ENCODE measurements at regions not wholly inside any gene's neighbourhood (a gene's known extent, or its start where the extent isn't known, plus 50 kb on each side); places are given as distances from the start of the nearest gene placed in this dataset.

GRCh38 chr10:46236941-46237681, 49.7 kb upstream of the ANTXRL start:
- ATAC-seq: no peak
- Histone ChIP-seq H4K20me1 (replicated peaks; ENCODE audit: control insufficient read depth, insufficient read depth, low read length) (no peaks in the 10 kb centered on the region; the same call in 1 of the 2 replicates), H2AFZ (ENCODE audit: low read depth, low read length) (no peak overlapping the region), H3K9ac (ENCODE audit: insufficient read depth in 1 of 2, low read depth in 2 of 2, low read length in 2 of 2) (no peak overlapping the region; a peak in 1 of 4 replicates), H3K9me3 (replicated peaks; ENCODE audit: control insufficient read depth, insufficient read depth, low read depth, low read length) (no peaks in the 10 kb centered on the region), H3K4me3 (no peak overlapping the region), H3K27me3 (ENCODE audit: control insufficient read depth in 2 of 2, insufficient read depth in 2 of 2, low read length in 2 of 2) (peaks cover 0 to 38% of the 10 kb centered on the region in 2 experiments; a peak in 3 of 5 replicates), H3K27ac (ENCODE audit: extremely low read depth, low read depth, low read length) (no peak overlapping the region), H3K9me1 (ENCODE audit: control insufficient read depth, insufficient read depth, low read length) (no peaks in the 10 kb centered on the region), H3K4me1 (replicated peaks in 1 of 2; ENCODE audit: control insufficient read depth in 2 of 2, insufficient read depth in 2 of 2, low read length in 2 of 2) (no peaks in the 10 kb centered on the region), H3K79me2 (ENCODE audit: control insufficient read depth, insufficient read depth, low read length) (no peaks in the 10 kb centered on the region), H3K36me3 (ENCODE audit: control insufficient read depth, insufficient read depth, low read length) (no peaks in the 10 kb centered on the region), H3K4me2 (ENCODE audit: insufficient read depth, low read length) (no peak overlapping the region)
- TF ChIP-seq DDX20 (tag; IDR thresholded peaks at IDR 0.05; ENCODE audit: low read depth) (no peak), FIP1L1 (IDR thresholded peaks at IDR 0.05; ENCODE audit: low read depth, low read length, poor library complexity, severe bottlenecking) (no peak), DIDO1 (tag; IDR thresholded peaks at IDR 0.05; ENCODE audit: low read depth) (no peak), CREM (IDR thresholded peaks at IDR 0.05; ENCODE audit: low read depth) (no peak), NR2F6 (CRISPR knock-in tag; IDR thresholded peaks at IDR 0.05) (no peak), POLR2H (tag; IDR thresholded peaks at IDR 0.05; ENCODE audit: low read depth) (no peak), E2F6 (IDR thresholded peaks at IDR 0.05; ENCODE audit: borderline replicate concordance in 1 of 2, extremely low read depth in 1 of 2, insufficient read depth in 1 of 2, insufficient read length in 1 of 2, low read depth in 1 of 2, low read length in 1 of 2, poor library complexity in 1 of 2, severe bottlenecking in 1 of 2) (no peak), ZBTB12 (CRISPR knock-in tag; IDR thresholded peaks at IDR 0.05) (no peak), MYC (IDR thresholded peaks at IDR 0.05; ENCODE audit: low read depth, low read length) (no peak), MYC (CRISPR knock-in tag; IDR thresholded peaks at IDR 0.05; ENCODE audit: borderline replicate concordance, low read depth) (no peak)
- DNase-seq (ENCODE audit: extremely low read depth in 1 of 4, low spot score in 3 of 4): no peak
- in situ Hi-C loops (cut with MboI): loop anchor here (25.0 kb wide), 1 partner anchor 1000 kb away; no protein-coding TSS in a partner anchor
- 4% methylated on average over 5 of the region's 5 CpGs for WGBS (ENCODE audit: insufficient coverage, low coverage, missing lambda C conversion rate)
- no TSS peak for BruUV-seq (replicated peaks)
- no peak for FAIRE-seq
- CTCF ChIA-PET (ENCODE audit: low intra/inter-chr PET ratio): no interaction called here
- POLR2A ChIA-PET: no interaction called here
- intact Hi-C loops (cut with micrococcal nuclease): no loop called here

Measured in K562 (cell line).